SK-N-SH treated with all-trans-retinoic acid at 6 μM for 48 hours (cell line): ENCODE measurements at regions not wholly inside any gene's neighbourhood (a gene's known extent, or its start where the extent isn't known, plus 50 kb on each side); places are given as distances from the start of the nearest gene placed in this dataset.

Source experiments
- ATAC-seq: fragments of 200-7000 bp; cut with Tn5 transposase; 3 replicates; pipeline ENCODE4 v1.9.1; 2020; ENCODE audit warnings: mild to moderate bottlenecking, moderate library complexity
- ARNTL ChIP-seq: fragments of 450-650 bp; formaldehyde crosslinking; IDR thresholded peaks from 2 replicates; pipeline ENCODE4 v1.5.0; 2020; ENCODE audit warnings: low read depth, mild to moderate bottlenecking, moderate library complexity, borderline replicate concordance
- BACH2 ChIP-seq: fragments of 250-450 bp; sonication (Bioruptor Pico); IDR thresholded peaks from 2 replicates; pipeline ENCODE4 v1.9.0; 2021; ENCODE audit warnings: mild to moderate bottlenecking, borderline replicate concordance
- CSDC2 ChIP-seq: fragments of 250-450 bp; sonication (Bioruptor Pico); IDR thresholded peaks from 2 replicates; pipeline ENCODE4 v1.5.0; 2020; ENCODE audit warnings: mild to moderate bottlenecking, moderate library complexity
- CSRNP3 ChIP-seq: fragments of 250-450 bp; sonication (Bioruptor Pico); IDR thresholded peaks from 2 replicates; pipeline ENCODE4 v1.5.1; 2021; ENCODE audit warnings: mild to moderate bottlenecking, moderate library complexity
- ESRRG ChIP-seq: fragments of 250-450 bp; sonication (Bioruptor Pico); IDR thresholded peaks from 2 replicates; pipeline ENCODE4 v1.6.1; 2021; ENCODE audit warnings: mild to moderate bottlenecking
- GLIS3 ChIP-seq: fragments of 250-450 bp; sonication (Bioruptor Pico); IDR thresholded peaks from 2 replicates; pipeline ENCODE4 v1.5.0; 2020; ENCODE audit warnings: mild to moderate bottlenecking, moderate library complexity
- ISL1 ChIP-seq: fragments of 250-450 bp; sonication (Bioruptor Pico); IDR thresholded peaks from 2 replicates; pipeline ENCODE4 v2.1.2; 2022; ENCODE audit warnings: mild to moderate bottlenecking, moderate library complexity
- OSR1 ChIP-seq: fragments of 250-450 bp; sonication (Bioruptor Pico); IDR thresholded peaks from 2 replicates; pipeline ENCODE4 v1.8.0; 2022; ENCODE audit warnings: moderate library complexity, mild to moderate bottlenecking, inconsistent platforms
- PATZ1 ChIP-seq: fragments of 250-450 bp; sonication (Bioruptor Pico); IDR thresholded peaks from 2 replicates; pipeline ENCODE4 v1.8.0; 2020; ENCODE audit warnings: mild to moderate bottlenecking, moderate library complexity, borderline replicate concordance
- POU6F1 ChIP-seq: fragments of 250-450 bp; sonication (Bioruptor Pico); IDR thresholded peaks from 2 replicates; pipeline ENCODE4 v1.8.0; 2021; ENCODE audit warnings: low read depth, mild to moderate bottlenecking, moderate library complexity, borderline replicate concordance
- PPARA ChIP-seq: fragments of 250-450 bp; sonication (Bioruptor Pico); IDR thresholded peaks from 2 replicates; pipeline ENCODE4 v1.5.0; 2020; ENCODE audit warnings: mild to moderate bottlenecking, borderline replicate concordance
- RARB ChIP-seq: fragments of 250-450 bp; sonication (Bioruptor Pico); IDR thresholded peaks from 2 replicates; pipeline ENCODE4 v1.8.0; 2021; ENCODE audit warnings: mild to moderate bottlenecking, moderate library complexity
- SNAI2 ChIP-seq: fragments of 250-450 bp; sonication (Bioruptor Pico); IDR thresholded peaks from 2 replicates; pipeline ENCODE4 v1.5.0; 2020; ENCODE audit warnings: mild to moderate bottlenecking, moderate library complexity
- TCF4 ChIP-seq: fragments of 250-450 bp; sonication (Bioruptor Pico); IDR thresholded peaks from 2 replicates; pipeline ENCODE4 v1.8.0; 2021; ENCODE audit warnings: mild to moderate bottlenecking, moderate library complexity, borderline replicate concordance
- TOX ChIP-seq: fragments of 250-450 bp; sonication (Bioruptor Pico); IDR thresholded peaks from 2 replicates; pipeline ENCODE4 v1.8.0; 2021; ENCODE audit warnings: mild to moderate bottlenecking, moderate library complexity, borderline replicate concordance
- TSHZ2 ChIP-seq: fragments of 250-450 bp; sonication (Bioruptor Pico); IDR thresholded peaks from 2 replicates; pipeline ENCODE4 v1.5.0; 2020; ENCODE audit warnings: mild to moderate bottlenecking, moderate library complexity
- ZFP3 ChIP-seq: fragments of 250-450 bp; sonication (Bioruptor Pico); IDR thresholded peaks from 2 replicates; pipeline ENCODE4 v1.5.0; 2020; ENCODE audit warnings: mild to moderate bottlenecking, moderate library complexity
- ZFP30 ChIP-seq: fragments of 450-650 bp; formaldehyde crosslinking; IDR thresholded peaks from 2 replicates; pipeline ENCODE4 v1.5.0; 2022; ENCODE audit warnings: mild to moderate bottlenecking, moderate library complexity
- ZNF565 ChIP-seq: fragments of 450-650 bp; formaldehyde crosslinking; conservative IDR thresholded peaks from 2 replicates; pipeline ENCODE4 v1.5.0; 2020; ENCODE audit warnings: low read depth, mild to moderate bottlenecking, moderate library complexity
- ZNF70 ChIP-seq: fragments of 450-650 bp; formaldehyde crosslinking; IDR thresholded peaks from 2 replicates; pipeline ENCODE4 v1.5.0; 2020; ENCODE audit warnings: mild to moderate bottlenecking, moderate library complexity
- ZNF8 ChIP-seq: fragments of 450-650 bp; formaldehyde crosslinking; IDR thresholded peaks from 2 replicates; pipeline ENCODE4 v1.5.0; 2020; ENCODE audit warnings: mild to moderate bottlenecking, moderate library complexity
- TF ChIP-seq, protein P1 (sequence below): fragments of 250-450 bp; sonication (Bioruptor Pico); IDR thresholded peaks from 2 replicates; pipeline ENCODE4 v1.5.1; 2020; ENCODE audit warnings: low read depth, mild to moderate bottlenecking, moderate library complexity

DNA sequence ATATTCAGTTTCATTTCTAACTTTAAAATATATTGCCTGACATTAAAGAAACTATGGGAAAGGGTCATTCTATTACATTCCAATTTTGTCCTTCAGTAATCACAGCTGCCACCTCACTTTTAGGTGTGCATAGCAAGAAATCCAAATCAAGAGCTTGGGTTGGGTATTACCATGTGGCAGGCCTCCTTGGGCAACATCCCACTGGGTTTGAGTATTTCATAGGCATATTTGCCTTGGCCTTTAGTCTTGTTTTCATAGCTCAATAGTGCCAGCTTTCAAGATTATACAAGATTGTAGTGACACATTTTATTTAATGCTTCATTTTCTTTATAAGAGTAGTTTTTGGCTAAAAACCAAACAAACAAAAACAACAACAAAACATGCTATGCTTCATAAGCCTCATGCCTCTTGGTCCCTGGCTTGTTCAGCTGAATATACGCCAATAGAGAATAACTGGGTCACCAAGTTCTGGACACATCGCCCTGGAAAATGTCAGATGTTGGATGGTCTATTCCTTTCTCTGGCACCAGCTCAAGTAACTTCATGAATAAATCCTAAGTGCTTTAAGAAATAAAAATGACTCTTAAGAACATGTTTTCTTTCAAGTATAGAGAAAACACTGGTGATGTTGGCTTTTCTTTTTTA lies 167.4 kb upstream of the STARD13 start:
- ATAC-seq, result no peak
- TF ChIP-seq ARNTL (CRISPR knock-in tag), result no peak
- TF ChIP-seq ZFP3, result no peak
- no peak for TF ChIP-seq RARB (CRISPR knock-in tag)
- TF ChIP-seq ZFP30, result no peak
- TF ChIP-seq PPARA, result no peak
- no peak for TF ChIP-seq PATZ1 (CRISPR knock-in tag)
- TF ChIP-seq SNAI2 (CRISPR knock-in tag), result no peak
- no peak for TF ChIP-seq CSRNP3 (CRISPR knock-in tag)
- TF ChIP-seq ZNF565 (CRISPR knock-in tag), result no peak
- TF ChIP-seq GLIS3 (CRISPR knock-in tag), result no peak
- TF ChIP-seq, protein P1, sequence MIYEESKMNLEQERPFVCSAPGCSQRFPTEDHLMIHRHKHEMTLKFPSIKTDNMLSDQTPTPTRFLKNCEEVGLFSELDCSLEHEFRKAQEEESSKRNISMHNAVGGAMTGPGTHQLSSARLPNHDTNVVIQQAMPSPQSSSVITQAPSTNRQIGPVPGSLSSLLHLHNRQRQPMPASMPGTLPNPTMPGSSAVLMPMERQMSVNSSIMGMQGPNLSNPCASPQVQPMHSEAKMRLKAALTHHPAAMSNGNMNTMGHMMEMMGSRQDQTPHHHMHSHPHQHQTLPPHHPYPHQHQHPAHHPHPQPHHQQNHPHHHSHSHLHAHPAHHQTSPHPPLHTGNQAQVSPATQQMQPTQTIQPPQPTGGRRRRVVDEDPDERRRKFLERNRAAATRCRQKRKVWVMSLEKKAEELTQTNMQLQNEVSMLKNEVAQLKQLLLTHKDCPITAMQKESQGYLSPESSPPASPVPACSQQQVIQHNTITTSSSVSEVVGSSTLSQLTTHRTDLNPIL (CRISPR knock-in tag), result no peak
- no peak for TF ChIP-seq TSHZ2 (CRISPR knock-in tag)
- TF ChIP-seq POU6F1 (CRISPR knock-in tag), result no peak
- no peak for TF ChIP-seq OSR1 (CRISPR knock-in tag)
- no peak for TF ChIP-seq TCF4
- no peak for TF ChIP-seq CSDC2 (CRISPR knock-in tag)
- no peak for TF ChIP-seq ISL1 (CRISPR knock-in tag)
- TF ChIP-seq ESRRG (CRISPR knock-in tag), result no peak
- no peak for TF ChIP-seq ZNF70 (CRISPR knock-in tag)

DNA sequence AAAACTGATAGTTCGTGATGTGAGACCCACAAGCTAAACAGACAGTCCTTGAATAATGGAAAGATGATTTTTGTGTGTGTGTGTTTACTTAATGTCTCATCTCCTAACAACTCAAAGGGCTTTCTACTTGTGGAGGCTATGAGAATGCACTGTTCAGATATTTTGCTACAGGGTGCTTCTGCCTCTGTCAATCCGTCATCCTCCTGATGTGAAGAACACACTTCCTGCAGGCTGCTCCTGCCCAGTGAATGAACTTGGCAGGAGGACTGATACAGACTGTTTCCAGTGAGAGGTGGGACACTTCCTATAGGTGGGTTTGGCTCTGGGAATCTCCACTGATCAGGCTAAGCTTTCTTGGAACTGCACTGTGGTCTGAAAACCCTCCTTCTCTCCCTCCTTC lies 168.4 kb upstream of the STARD13 start:
- ATAC-seq, result peak; percentile 39; the same call in 2 of the 3 replicates
- no peak for TF ChIP-seq BACH2 (CRISPR knock-in tag)
- TF ChIP-seq TOX (CRISPR knock-in tag), result no peak
- no peak for TF ChIP-seq CSDC2 (CRISPR knock-in tag)
- no peak for TF ChIP-seq ZFP3
- TF ChIP-seq PPARA, result no peak
- no peak for TF ChIP-seq OSR1 (CRISPR knock-in tag)
- TF ChIP-seq ZNF565 (CRISPR knock-in tag), result no peak
- no peak for TF ChIP-seq ZFP30
- TF ChIP-seq RARB (CRISPR knock-in tag), result no peak
- no peak for TF ChIP-seq ARNTL (CRISPR knock-in tag)
- TF ChIP-seq ZNF8 (CRISPR knock-in tag), result no peak
- TF ChIP-seq, protein P1 (CRISPR knock-in tag), result no peak
- no peak for TF ChIP-seq GLIS3 (CRISPR knock-in tag)
